Panc1 (cell line): ENCODE measurements at regions not wholly inside any gene's neighbourhood (a gene's known extent, or its start where the extent isn't known, plus 50 kb on each side); places are given as distances from the start of the nearest gene placed in this dataset.

Experiments used
- ATAC-seq: fragments of 200-7000 bp; cut with Tn5 transposase; 2 replicates; pipeline ENCODE4 v1.9.1; 2020; ENCODE audit warnings: mild to moderate bottlenecking, moderate library complexity
- BruUV-seq: library from RNA; stranded (reverse); fragments of 400-500 nt; replicated peaks from 2 replicates; lab custom pipeline; 2021; lab: Mats Ljungman, UMichigan
- CTCF ChIA-PET: fragments of 300-600 bp; sonication (Branson Sonifier 250); formaldehyde crosslinking; loops from one replicate; lab custom pipeline; 2022; ENCODE audit warnings: antibody characterized with exemption; lab: Charles Lee
- POLR2A ChIA-PET: fragments of 300-600 bp; sonication (Branson Sonifier 250); formaldehyde crosslinking; loops from one replicate; lab custom pipeline; 2022; ENCODE audit warnings: antibody characterized with exemption; lab: Charles Lee
- DNase-seq: peaks from one replicate; pipeline ENCODE4 v3.0.0-alpha.2; 2010; ENCODE audit warnings: low read depth, low spot score
- H3K27ac ChIP-seq: 2 replicates; pipeline ENCODE4 v1.5.1; 2011; ENCODE audit warnings: mild to moderate bottlenecking, low read length, inconsistent platforms
- H3K27me3 ChIP-seq: fragments of 200-500 bp; sonication (Bioruptor generic); 2 replicates; pipeline ENCODE4 v1.6.0; 2014; ENCODE audit warnings: low read length, inconsistent platforms; ENCODE audit not compliant: control insufficient read depth, insufficient read depth
- H3K36me3 ChIP-seq: fragments of 200-500 bp; sonication (Bioruptor generic); 2 replicates; pipeline ENCODE4 v1.5.1; 2014; ENCODE audit warnings: inconsistent platforms, mild to moderate bottlenecking, low read length, moderate library complexity; ENCODE audit not compliant: control insufficient read depth, insufficient read depth
- H3K4me1 ChIP-seq: 2 replicates; pipeline ENCODE4 v1.5.1; 2011; ENCODE audit warnings: inconsistent platforms, mild to moderate bottlenecking, low read length, moderate library complexity; ENCODE audit not compliant: control insufficient read depth, insufficient read depth
- H3K4me3 ChIP-seq, 2 experiments: 2 replicates each; pipeline ENCODE4 v1.5.1; 2011 to 2012; ENCODE audit warnings: low read depth in 2 of 2, low read length in 2 of 2, mild to moderate bottlenecking in 2 of 2, inconsistent platforms in 1 of 2, moderate library complexity in 1 of 2
- H3K9me3 ChIP-seq: fragments of 200-500 bp; sonication (Bioruptor generic); 2 replicates; pipeline ENCODE4 v1.5.1; 2014; ENCODE audit warnings: low read depth, mild to moderate bottlenecking, inconsistent platforms, low read length, moderate library complexity; ENCODE audit not compliant: control insufficient read depth, insufficient read depth
- POLR2AphosphoS5 ChIP-seq: IDR thresholded peaks from 2 replicates; pipeline ENCODE4 v1.6.1; 2012; ENCODE audit warnings: mild to moderate bottlenecking, low read depth, low read length, moderate library complexity
- SIN3A ChIP-seq: IDR thresholded peaks from 2 replicates; pipeline ENCODE4 v1.6.1; 2012; ENCODE audit warnings: low read depth, mild to moderate bottlenecking, low read length, moderate library complexity, borderline replicate concordance; ENCODE audit not compliant: insufficient read depth
- TCF7L2 ChIP-seq: IDR thresholded peaks from 2 replicates; pipeline ENCODE4 v1.6.1; 2011; ENCODE audit warnings: mild to moderate bottlenecking, low read depth, low read length, inconsistent platforms
- in situ Hi-C: cut with HindIII; loops from 2 replicates; pipeline ENCODE4 v1.10.0; 2016; ENCODE audit warnings: low sequenced_read_pairs, low pct_unique_long_range_greater_than_20kb
- intact Hi-C: fragments of 100-400 bp; cut with micrococcal nuclease; formaldehyde crosslinking; loops from one replicate; pipeline ENCODE4 v1.10.0; 2022; ENCODE audit not compliant: unreplicated experiment
- TF ChIP-seq, protein P1 (sequence below), 2 experiments: IDR thresholded peaks; 2 replicates each; pipeline ENCODE4 v1.6.1; 2011 to 2012; ENCODE audit warnings: low read depth in 2 of 2, control low read depth in 1 of 2, low read length in 1 of 2, mild to moderate bottlenecking in 1 of 2, moderate library complexity in 1 of 2; ENCODE audit not compliant: insufficient read depth in 1 of 2
- TF ChIP-seq, protein P2 (sequence below): fragments of 450-650 bp; IDR thresholded peaks from 2 replicates; pipeline ENCODE4 v1.5.1; 2017; ENCODE audit warnings: mild to moderate bottlenecking

DNA sequence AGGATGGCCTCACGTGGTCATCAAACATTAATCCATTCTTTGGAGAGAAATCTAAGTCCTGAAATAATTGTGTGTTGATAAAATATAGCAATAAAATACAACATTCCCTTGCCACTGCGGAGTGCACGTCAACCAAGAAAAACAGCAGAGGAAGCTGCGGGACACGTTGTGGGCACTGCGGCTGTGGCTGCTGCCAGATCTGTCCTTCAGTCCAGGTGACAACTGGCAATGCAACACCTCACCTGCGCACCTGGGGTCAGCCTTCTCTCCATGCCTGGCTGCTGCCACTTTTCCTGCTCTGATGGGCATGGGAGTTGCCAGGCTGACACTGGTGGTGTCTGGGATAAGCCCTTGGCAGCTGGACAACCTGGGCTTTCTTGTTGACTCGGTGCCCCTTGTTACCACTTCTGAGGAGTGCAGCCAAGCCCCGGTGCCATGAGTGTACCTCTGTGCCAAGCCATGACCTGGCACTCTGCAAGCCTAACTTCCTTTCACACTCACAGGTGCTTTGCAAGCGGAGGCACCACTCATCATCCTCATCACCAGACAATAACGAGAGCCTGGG lies 251.6 kb upstream of the TSHZ3 start:
- no TSS peak for BruUV-seq
- Histone ChIP-seq H3K36me3 (no peaks in the 10 kb centered on the region), H3K4me1 (no peaks in the 10 kb centered on the region), H3K27me3 (no peaks in the 10 kb centered on the region), H3K4me3 (no peak overlapping the region), H3K9me3 (no peaks in the 10 kb centered on the region), H3K27ac (no peak overlapping the region)
- ATAC-seq, result no peak
- in situ Hi-C loops (no loop called here), intact Hi-C loops (no loop called here)
- no peak for TF ChIP-seq SIN3A
- no peak for TF ChIP-seq TCF7L2
- TF ChIP-seq, protein P1, sequence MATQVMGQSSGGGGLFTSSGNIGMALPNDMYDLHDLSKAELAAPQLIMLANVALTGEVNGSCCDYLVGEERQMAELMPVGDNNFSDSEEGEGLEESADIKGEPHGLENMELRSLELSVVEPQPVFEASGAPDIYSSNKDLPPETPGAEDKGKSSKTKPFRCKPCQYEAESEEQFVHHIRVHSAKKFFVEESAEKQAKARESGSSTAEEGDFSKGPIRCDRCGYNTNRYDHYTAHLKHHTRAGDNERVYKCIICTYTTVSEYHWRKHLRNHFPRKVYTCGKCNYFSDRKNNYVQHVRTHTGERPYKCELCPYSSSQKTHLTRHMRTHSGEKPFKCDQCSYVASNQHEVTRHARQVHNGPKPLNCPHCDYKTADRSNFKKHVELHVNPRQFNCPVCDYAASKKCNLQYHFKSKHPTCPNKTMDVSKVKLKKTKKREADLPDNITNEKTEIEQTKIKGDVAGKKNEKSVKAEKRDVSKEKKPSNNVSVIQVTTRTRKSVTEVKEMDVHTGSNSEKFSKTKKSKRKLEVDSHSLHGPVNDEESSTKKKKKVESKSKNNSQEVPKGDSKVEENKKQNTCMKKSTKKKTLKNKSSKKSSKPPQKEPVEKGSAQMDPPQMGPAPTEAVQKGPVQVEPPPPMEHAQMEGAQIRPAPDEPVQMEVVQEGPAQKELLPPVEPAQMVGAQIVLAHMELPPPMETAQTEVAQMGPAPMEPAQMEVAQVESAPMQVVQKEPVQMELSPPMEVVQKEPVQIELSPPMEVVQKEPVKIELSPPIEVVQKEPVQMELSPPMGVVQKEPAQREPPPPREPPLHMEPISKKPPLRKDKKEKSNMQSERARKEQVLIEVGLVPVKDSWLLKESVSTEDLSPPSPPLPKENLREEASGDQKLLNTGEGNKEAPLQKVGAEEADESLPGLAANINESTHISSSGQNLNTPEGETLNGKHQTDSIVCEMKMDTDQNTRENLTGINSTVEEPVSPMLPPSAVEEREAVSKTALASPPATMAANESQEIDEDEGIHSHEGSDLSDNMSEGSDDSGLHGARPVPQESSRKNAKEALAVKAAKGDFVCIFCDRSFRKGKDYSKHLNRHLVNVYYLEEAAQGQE (IDR thresholded peaks at IDR 0.05; ENCODE audit: insufficient read depth in 1 of 2, low read depth in 2 of 2, low read length in 1 of 2), result no peak
- TF ChIP-seq, protein P2, sequence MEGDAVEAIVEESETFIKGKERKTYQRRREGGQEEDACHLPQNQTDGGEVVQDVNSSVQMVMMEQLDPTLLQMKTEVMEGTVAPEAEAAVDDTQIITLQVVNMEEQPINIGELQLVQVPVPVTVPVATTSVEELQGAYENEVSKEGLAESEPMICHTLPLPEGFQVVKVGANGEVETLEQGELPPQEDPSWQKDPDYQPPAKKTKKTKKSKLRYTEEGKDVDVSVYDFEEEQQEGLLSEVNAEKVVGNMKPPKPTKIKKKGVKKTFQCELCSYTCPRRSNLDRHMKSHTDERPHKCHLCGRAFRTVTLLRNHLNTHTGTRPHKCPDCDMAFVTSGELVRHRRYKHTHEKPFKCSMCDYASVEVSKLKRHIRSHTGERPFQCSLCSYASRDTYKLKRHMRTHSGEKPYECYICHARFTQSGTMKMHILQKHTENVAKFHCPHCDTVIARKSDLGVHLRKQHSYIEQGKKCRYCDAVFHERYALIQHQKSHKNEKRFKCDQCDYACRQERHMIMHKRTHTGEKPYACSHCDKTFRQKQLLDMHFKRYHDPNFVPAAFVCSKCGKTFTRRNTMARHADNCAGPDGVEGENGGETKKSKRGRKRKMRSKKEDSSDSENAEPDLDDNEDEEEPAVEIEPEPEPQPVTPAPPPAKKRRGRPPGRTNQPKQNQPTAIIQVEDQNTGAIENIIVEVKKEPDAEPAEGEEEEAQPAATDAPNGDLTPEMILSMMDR, result no peak
- TF ChIP-seq POLR2AphosphoS5, result no peak
- DNase-seq, result no peak
- POLR2A ChIA-PET, result no interaction called here
- CTCF ChIA-PET, result no interaction called here

DNA sequence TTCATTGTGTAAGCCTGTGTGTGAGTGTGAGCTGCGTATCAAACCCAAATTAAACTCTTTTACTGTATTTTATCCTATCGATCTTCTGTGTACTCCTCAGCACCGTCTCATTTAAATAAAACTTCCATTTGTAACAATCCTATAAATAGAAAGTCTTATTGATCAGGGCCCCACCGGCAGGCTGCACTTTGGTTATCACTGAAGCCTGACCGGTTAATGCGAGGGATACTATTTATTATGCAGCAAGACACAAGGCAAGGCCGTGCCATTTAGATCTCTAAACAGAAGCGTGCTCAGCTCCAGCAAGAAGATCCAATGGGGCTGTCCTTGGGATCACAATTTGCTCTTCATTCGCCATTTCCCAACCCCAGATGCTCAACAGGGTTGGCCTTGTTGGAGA lies 252.6 kb upstream of the TSHZ3 start:
- Histone ChIP-seq H3K27ac (no peak overlapping the region), H3K9me3 (no peaks in the 10 kb centered on the region), H3K4me3 (no peak overlapping the region), H3K36me3 (no peaks in the 10 kb centered on the region), H3K27me3 (no peaks in the 10 kb centered on the region), H3K4me1 (no peaks in the 10 kb centered on the region)
- no TSS peak for BruUV-seq
- DNase-seq (no peak), ATAC-seq (no peak)
- in situ Hi-C loops (no loop called here), intact Hi-C loops (no loop called here)
- TF ChIP-seq SIN3A, result no peak
- CTCF ChIA-PET, result no interaction called here
- POLR2A ChIA-PET, result no interaction called here

DNA sequence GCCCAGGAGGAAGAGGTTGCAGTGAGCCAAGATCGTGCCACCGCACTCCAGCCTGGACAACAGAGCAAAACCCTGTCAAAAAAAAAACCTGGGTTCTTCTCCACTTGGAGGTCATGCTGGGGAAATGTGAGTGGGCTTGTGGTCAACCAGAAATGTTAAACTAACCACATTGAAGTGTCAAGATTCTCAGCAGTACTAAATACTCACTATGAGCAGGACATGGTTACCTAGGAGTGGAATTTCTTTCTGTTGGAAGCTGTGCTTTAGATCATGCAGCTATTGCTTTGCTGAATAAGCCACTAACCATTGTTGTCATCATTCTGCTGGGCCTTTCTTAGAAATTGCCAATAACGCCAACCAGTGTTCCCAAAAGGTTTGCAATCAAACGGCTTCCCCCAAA lies 253.3 kb upstream of the TSHZ3 start:
- POLR2A ChIA-PET, result no interaction called here
- Histone ChIP-seq H3K9me3 (no peaks in the 10 kb centered on the region), H3K27me3 (no peaks in the 10 kb centered on the region), H3K27ac (no peak overlapping the region), H3K36me3 (no peaks in the 10 kb centered on the region), H3K4me1 (no peaks in the 10 kb centered on the region), H3K4me3 (no peak overlapping the region)
- TF ChIP-seq TCF7L2 (no peak), POLR2AphosphoS5 (no peak), SIN3A (no peak)
- TF ChIP-seq, protein P2, result no peak
- TF ChIP-seq, protein P1 (IDR thresholded peaks at IDR 0.05; ENCODE audit: insufficient read depth in 1 of 2, low read depth in 2 of 2, low read length in 1 of 2), result no peak
- in situ Hi-C loops, result no loop called here
- no peak for ATAC-seq
- intact Hi-C loops, result no loop called here
- CTCF ChIA-PET, result no interaction called here
- no peak for DNase-seq
- no TSS peak for BruUV-seq
